GM23338 (cell line): ENCODE measurements at regions not wholly inside any gene's neighbourhood (a gene's known extent, or its start where the extent isn't known, plus 50 kb on each side); places are given as distances from the start of the nearest gene placed in this dataset.

ENCODE experiments used
- ATAC-seq: fragments of 200-7000 bp; cut with Tn5 transposase; 3 replicates; pipeline ENCODE4 v1.9.1; 2020
- DNase-seq: peaks from one replicate; pipeline ENCODE4 v3.0.0-alpha.2; 2015; ENCODE audit warnings: low spot score
- H2AFZ ChIP-seq: fragments of 200-600 bp; sonication (generic); 2 replicates; pipeline ENCODE4 v1.8.0; 2016; ENCODE audit warnings: antibody characterized with exemption, mild to moderate bottlenecking, moderate library complexity
- H3F3A ChIP-seq: fragments of 200-600 bp; sonication (generic); replicated peaks from 2 replicates; pipeline ENCODE4 v1.8.0; 2017; ENCODE audit warnings: antibody characterized with exemption, mixed run types, low read depth
- H3K27ac ChIP-seq: fragments of 200-600 bp; sonication (generic); 2 replicates; pipeline ENCODE4 v1.6.1; 2016; ENCODE audit warnings: low read depth
- H3K27me3 ChIP-seq: fragments of 200-600 bp; sonication (generic); 2 replicates; pipeline ENCODE4 v1.8.0; 2016; ENCODE audit warnings: mild to moderate bottlenecking, mixed run types, moderate library complexity; ENCODE audit not compliant: insufficient read depth
- H3K36me3 ChIP-seq: fragments of 200-600 bp; sonication (generic); 2 replicates; pipeline ENCODE4 v1.8.0; 2016; ENCODE audit warnings: mild to moderate bottlenecking; ENCODE audit not compliant: insufficient read depth
- H3K4me1 ChIP-seq: fragments of 200-600 bp; sonication (generic); 2 replicates; pipeline ENCODE4 v1.8.0; 2016; ENCODE audit warnings: mild to moderate bottlenecking, moderate library complexity; ENCODE audit not compliant: insufficient read depth
- H3K4me2 ChIP-seq: fragments of 200-600 bp; sonication (generic); 2 replicates; pipeline ENCODE4 v1.7.1; 2017; ENCODE audit warnings: mixed run types
- H3K4me3 ChIP-seq: fragments of 200-600 bp; sonication (generic); 2 replicates; pipeline ENCODE4 v1.6.1; 2016; ENCODE audit warnings: mixed run types
- H3K79me2 ChIP-seq: fragments of 200-600 bp; sonication (generic); replicated peaks from 2 replicates; pipeline ENCODE4 v1.8.0; 2017; ENCODE audit warnings: mild to moderate bottlenecking; ENCODE audit not compliant: insufficient read depth
- H3K9me2 ChIP-seq: fragments of 200-600 bp; sonication (generic); 2 replicates; pipeline ENCODE4 v1.8.0; 2017; ENCODE audit not compliant: insufficient read depth
- H4K20me1 ChIP-seq: fragments of 200-600 bp; sonication (generic); replicated peaks from 2 replicates; pipeline ENCODE4 v1.8.0; 2017; ENCODE audit warnings: mild to moderate bottlenecking; ENCODE audit not compliant: insufficient read depth
- H3K27ac Mint-ChIP-seq: 2 replicates; pipeline ENCODE4 v1.8.0; 2020; ENCODE audit warnings: inconsistent platforms, mild to moderate bottlenecking, moderate library complexity, mixed read lengths
- H3K27me3 Mint-ChIP-seq: 3 replicates; pipeline ENCODE4 v1.8.0; 2022; ENCODE audit warnings: low read depth, mild to moderate bottlenecking, moderate library complexity, mixed read lengths, inconsistent platforms; ENCODE audit not compliant: insufficient read depth, poor library complexity
- H3K36me3 Mint-ChIP-seq: 3 replicates; pipeline ENCODE4 v1.8.0; 2021; ENCODE audit warnings: low read depth, mild to moderate bottlenecking, inconsistent platforms, moderate library complexity, mixed read lengths
- H3K4me1 Mint-ChIP-seq: 3 replicates; pipeline ENCODE4 v1.8.0; 2020; ENCODE audit warnings: mild to moderate bottlenecking, inconsistent platforms, mixed read lengths
- H3K4me3 Mint-ChIP-seq: 3 replicates; pipeline ENCODE4 v1.8.0; 2021; ENCODE audit warnings: moderate library complexity, mild to moderate bottlenecking, inconsistent platforms, mixed read lengths
- H3K9me3 Mint-ChIP-seq: 3 replicates; pipeline ENCODE4 v1.8.0; 2020; ENCODE audit warnings: moderate library complexity, mild to moderate bottlenecking, inconsistent platforms, mixed read lengths
- ETS1 ChIP-seq: IDR thresholded peaks from 2 replicates; pipeline ENCODE4 v1.6.1; 2016; ENCODE audit warnings: antibody characterized with exemption
- EZH2phosphoT487 ChIP-seq: fragments of 200-600 bp; sonication (generic); IDR thresholded peaks from one replicate; pipeline ENCODE4 v1.8.1; 2018; ENCODE audit warnings: antibody characterized with exemption; ENCODE audit not compliant: unreplicated experiment
- JUNB ChIP-seq: IDR thresholded peaks from one replicate; pipeline ENCODE4 v1.6.1; 2016; ENCODE audit warnings: antibody characterized with exemption; ENCODE audit not compliant: unreplicated experiment
- NANOG ChIP-seq: IDR thresholded peaks from 2 replicates; pipeline ENCODE4 v1.6.1; 2016; ENCODE audit warnings: antibody characterized with exemption, borderline replicate concordance
- POLR2AphosphoS5 ChIP-seq: IDR thresholded peaks from 2 replicates; pipeline ENCODE4 v1.6.1; 2016; ENCODE audit warnings: antibody characterized with exemption, low read depth
- REST ChIP-seq: IDR thresholded peaks from one replicate; pipeline ENCODE4 v1.6.1; 2018; ENCODE audit warnings: antibody characterized with exemption; ENCODE audit not compliant: unreplicated experiment
- ZNF114 ChIP-seq: fragments of 250-450 bp; sonication (Bioruptor Pico); IDR thresholded peaks from 2 replicates; pipeline ENCODE4 v1.5.0; 2020; ENCODE audit warnings: mild to moderate bottlenecking, moderate library complexity
- ZNF462 ChIP-seq: fragments of 250-450 bp; sonication (Bioruptor Pico); IDR thresholded peaks from 2 replicates; pipeline ENCODE4 v1.5.0; 2020; ENCODE audit warnings: mild to moderate bottlenecking, moderate library complexity

- no peak for TF ChIP-seq EZH2phosphoT487
- no peak for TF ChIP-seq ZNF114 (CRISPR knock-in tag)
- TF ChIP-seq POLR2AphosphoS5 = no peak
These were observed 594.2 kb upstream of the FZD8 start (continued) for GRCh38 chr10:36236341-36236740.

- no peaks in the 10 kb centered on the region for H3K9me2 ChIP-seq
- TF ChIP-seq JUNB (no peak), ETS1 (no peak), NANOG (no peak)
- H3K36me3 ChIP-seq = no peaks in the 10 kb centered on the region
- H3K27me3 Mint-ChIP-seq = no peaks in the 10 kb centered on the region
- H4K20me1 ChIP-seq = no peaks in the 10 kb centered on the region
- H3K27ac ChIP-seq = no peak overlapping the region
- no peak overlapping the region for H3K4me3 ChIP-seq
- DNase-seq = no peak
- peaks cover 2% of the 10 kb centered on the region; the same call in 1 of the 3 replicates for H3K36me3 Mint-ChIP-seq
- no peaks in the 10 kb centered on the region for H3K27me3 ChIP-seq
- H3K4me1 ChIP-seq = no peaks in the 10 kb centered on the region
- no peak overlapping the region for H3K27ac Mint-ChIP-seq
- peaks cover 7% of the 10 kb centered on the region; the same call in 1 of the 3 replicates for H3K9me3 Mint-ChIP-seq
- H3K4me2 ChIP-seq = no peak overlapping the region
- no peaks in the 10 kb centered on the region for H3F3A ChIP-seq
- ATAC-seq = no peak
- no peaks in the 10 kb centered on the region for H3K4me1 Mint-ChIP-seq
- no peak overlapping the region for H3K4me3 Mint-ChIP-seq
- H2AFZ ChIP-seq = no peak overlapping the region
- H3K79me2 ChIP-seq = no peaks in the 10 kb centered on the region
These were observed 590.8 kb upstream of the FZD8 start for GRCh38 chr10:36232935-36233334.

GRCh38 chr10:36224431-36224985 is 582.4 kb upstream of the FZD8 start:
- Mint-ChIP-seq H3K27me3 (no peaks in the 10 kb centered on the region), H3K36me3 (no peaks in the 10 kb centered on the region), H3K9me3 (no peaks in the 10 kb centered on the region), H3K4me1 (no peaks in the 10 kb centered on the region), H3K27ac (no peak overlapping the region), H3K4me3 (no peak overlapping the region)
- ATAC-seq (no peak), DNase-seq (no peak)
- H3K4me1 ChIP-seq = no peaks in the 10 kb centered on the region
- peaks cover 6% of the 10 kb centered on the region; the same call in 1 of the 2 replicates for H3K9me2 ChIP-seq
- H3K4me2 ChIP-seq = no peak overlapping the region
- H3F3A ChIP-seq = no peaks in the 10 kb centered on the region
- no peaks in the 10 kb centered on the region for H3K36me3 ChIP-seq
- no peak overlapping the region for H3K4me3 ChIP-seq
- H3K27ac ChIP-seq = no peak overlapping the region
- no peaks in the 10 kb centered on the region for H3K27me3 ChIP-seq
- H3K79me2 ChIP-seq = no peaks in the 10 kb centered on the region
- no peaks in the 10 kb centered on the region for H4K20me1 ChIP-seq
- no peak overlapping the region for H2AFZ ChIP-seq
- no peak for TF ChIP-seq POLR2AphosphoS5
- TF ChIP-seq REST = no peak
- TF ChIP-seq ZNF114 (CRISPR knock-in tag) = no peak
- no peak for TF ChIP-seq ZNF462 (CRISPR knock-in tag)
